Endothelial cell of umbilical vein (primary cell): ENCODE measurements at regions not wholly inside any gene's neighbourhood (a gene's known extent, or its start where the extent isn't known, plus 50 kb on each side); places are given as distances from the start of the nearest gene placed in this dataset.

Experiments used
- BruUV-seq: library from RNA; stranded (reverse); fragments of 400-500 nt; replicated peaks from 2 replicates; lab custom pipeline; 2021; lab: Mats Ljungman, UMichigan
- CTCF ChIA-PET: fragments of 300-600, 350-600 bp; sonication (Branson Sonifier 250); formaldehyde crosslinking; loops from one replicate; lab custom pipeline; 2021; ENCODE audit warnings: antibody characterized with exemption, inconsistent platforms; lab: Charles Lee
- POLR2A ChIA-PET: fragments of 300-600, 350-600 bp; sonication (Branson Sonifier 250); formaldehyde crosslinking; loops from one replicate; lab custom pipeline; 2021; ENCODE audit warnings: antibody characterized with exemption, inconsistent platforms; lab: Charles Lee
- DNase-seq: peaks from one replicate; pipeline ENCODE4 v3.0.0-alpha.2; 2011; ENCODE audit warnings: low read depth, low spot score
- FAIRE-seq: peaks from 2 replicates; lab custom pipeline; 2011; peaks lifted over from hg19 to GRCh38; lab: Jason Lieb, UNC
- H2AFZ ChIP-seq: 2 replicates; pipeline ENCODE4 v1.6.0; 2012; ENCODE audit warnings: low read depth, low read length, control low read depth, inconsistent platforms
- H3K27ac ChIP-seq: 2 replicates; pipeline ENCODE4 v1.5.1; 2011; ENCODE audit warnings: low read depth, mild to moderate bottlenecking, control low read depth, low read length, moderate library complexity; ENCODE audit not compliant: insufficient read depth
- H3K27me3 ChIP-seq, 2 experiments: 2 replicates each; pipeline versions ENCODE4 v1.6.0 to v1.6.1; 2011; ENCODE audit warnings: low read length in 2 of 2, mixed read lengths in 1 of 2; ENCODE audit not compliant: control insufficient read depth in 2 of 2, insufficient read depth in 2 of 2
- H3K36me3 ChIP-seq, 2 experiments: 2 replicates in 1 of 2; 3 replicates in 1 of 2; pipeline ENCODE4 v1.5.1; 2011; ENCODE audit warnings: low read length in 2 of 2, mild to moderate bottlenecking in 1 of 2, moderate library complexity in 1 of 2; ENCODE audit not compliant: control insufficient read depth in 2 of 2, insufficient read depth in 2 of 2; ENCODE audit errors: extremely low read depth in 1 of 2
- H3K4me1 ChIP-seq: 3 replicates; pipeline ENCODE4 v1.5.1; 2011; ENCODE audit warnings: mild to moderate bottlenecking, low read length; ENCODE audit not compliant: control insufficient read depth, insufficient read depth; ENCODE audit errors: extremely low read depth
- H3K4me2 ChIP-seq: 2 replicates; pipeline ENCODE4 v1.6.1; 2011; ENCODE audit warnings: low read length, control low read depth, mixed read lengths; ENCODE audit not compliant: insufficient read depth
- H3K4me3 ChIP-seq, 3 experiments: fragments of 200-600 bp in 1 of 3; sonication (generic), shearing (Covaris generic) in 1 of 3; replicated peaks in 1 of 3; 2 replicates each; pipeline ENCODE4 v1.5.1; 2011 to 2016; ENCODE audit warnings: control low read depth in 3 of 3, low read length in 3 of 3, mild to moderate bottlenecking in 2 of 3, inconsistent platforms in 1 of 3, low read depth in 1 of 3, moderate library complexity in 1 of 3; ENCODE audit not compliant: insufficient read depth in 1 of 3
- H3K79me2 ChIP-seq: 2 replicates; pipeline ENCODE4 v1.6.0; 2012; ENCODE audit warnings: low read length, inconsistent platforms; ENCODE audit not compliant: control insufficient read depth, insufficient read depth
- H3K9ac ChIP-seq: replicated peaks from 2 replicates; pipeline ENCODE3; 2011; ENCODE audit warnings: low read length, control low read depth; ENCODE audit not compliant: insufficient read depth; ENCODE audit errors: extremely low read depth
- H3K9me1 ChIP-seq: replicated peaks from 3 replicates; pipeline ENCODE4 v1.6.0; 2011; ENCODE audit warnings: mild to moderate bottlenecking, low read length; ENCODE audit not compliant: control insufficient read depth, insufficient read depth; ENCODE audit errors: extremely low read depth
- H3K9me3 ChIP-seq: replicated peaks from 2 replicates; pipeline ENCODE4 v1.5.1; 2012; ENCODE audit warnings: low read length, inconsistent platforms; ENCODE audit not compliant: control insufficient read depth, insufficient read depth
- H4K20me1 ChIP-seq: replicated peaks from 2 replicates; pipeline ENCODE3; 2011; ENCODE audit warnings: mild to moderate bottlenecking, low read length; ENCODE audit not compliant: control insufficient read depth, insufficient read depth; ENCODE audit errors: extremely low read depth
- EZH2 ChIP-seq: IDR thresholded peaks from 2 replicates; pipeline ENCODE4 v1.6.1; 2012; ENCODE audit warnings: borderline replicate concordance, low read depth, mild to moderate bottlenecking, moderate library complexity, low read length, inconsistent platforms; ENCODE audit not compliant: severe bottlenecking
- FOS ChIP-seq: IDR thresholded peaks from 2 replicates; pipeline ENCODE4 v1.6.1; 2011; ENCODE audit warnings: mild to moderate bottlenecking, low read length, moderate library complexity, borderline replicate concordance; ENCODE audit not compliant: insufficient read depth
- JUN ChIP-seq: IDR thresholded peaks from 2 replicates; pipeline ENCODE4 v1.6.1; 2011; ENCODE audit warnings: borderline replicate concordance, low read depth; ENCODE audit not compliant: insufficient read length, insufficient read depth
- MAX ChIP-seq: IDR thresholded peaks from 2 replicates; pipeline ENCODE4 v1.6.1; 2011; ENCODE audit not compliant: insufficient read depth, insufficient read length
- MYC ChIP-seq: IDR thresholded peaks from one replicate; pipeline ENCODE4 v1.6.1; 2011; ENCODE audit warnings: mild to moderate bottlenecking, low read depth, low read length
- POLR2A ChIP-seq: IDR thresholded peaks from 2 replicates; pipeline ENCODE4 v1.6.1; 2012; ENCODE audit warnings: low read depth, mild to moderate bottlenecking, control low read depth, low read length
- POLR2AphosphoS5 ChIP-seq: IDR thresholded peaks from 2 replicates; pipeline ENCODE4 v1.6.1; 2012; ENCODE audit warnings: low read depth, mild to moderate bottlenecking, control low read depth, low read length, moderate library complexity; ENCODE audit not compliant: insufficient read depth
- dilution Hi-C: fragments of 300-500 bp; cut with MboI; formaldehyde crosslinking; loops from one replicate; pipeline ENCODE4 v1.15.0; 2019; ENCODE audit warnings: low sequenced_read_pairs; ENCODE audit not compliant: extremely low pct_ligation_motif_present
- intact Hi-C: fragments of 100-400 bp; cut with micrococcal nuclease; formaldehyde crosslinking; loops from one replicate; pipeline ENCODE4 v1.10.0; 2022

DNA sequence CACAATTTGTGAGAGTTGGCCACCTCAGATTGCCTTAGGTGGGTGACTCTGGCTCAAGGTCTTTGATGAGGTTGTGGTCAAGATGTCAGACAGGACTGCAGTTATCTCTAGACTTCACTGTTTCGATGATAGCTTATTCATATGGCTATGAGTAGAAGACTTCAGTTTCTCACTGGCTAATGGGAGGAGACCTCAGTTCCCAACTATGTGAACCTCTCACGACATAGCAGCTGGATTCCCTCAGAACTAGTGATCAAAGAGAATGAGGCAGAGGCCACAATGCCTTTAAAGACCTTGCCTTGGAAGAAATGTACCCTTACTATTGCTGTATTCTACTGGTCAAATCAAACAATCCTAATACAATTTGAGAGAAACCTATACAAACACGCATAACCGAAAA, 607.5 kb upstream of the ROBO2 start:
- no peak overlapping the region for H3K4me3 ChIP-seq
- H3K27me3 ChIP-seq = no peaks in the 10 kb centered on the region
- no peak overlapping the region for H3K4me2 ChIP-seq
- ChIA-PET POLR2A (no interaction called here), CTCF (no interaction called here)
- no peak overlapping the region for H3K9ac ChIP-seq
- dilution Hi-C loops = no loop called here
- DNase-seq (no peak), FAIRE-seq (no peak)
- no peak overlapping the region for H3K27ac ChIP-seq
- no peaks in the 10 kb centered on the region for H3K79me2 ChIP-seq
- TF ChIP-seq JUN (no peak), FOS (no peak), POLR2A (no peak), EZH2 (no peak), MYC (no peak)
- no peaks in the 10 kb centered on the region for H3K36me3 ChIP-seq
- no TSS peak for BruUV-seq
- H3K4me1 ChIP-seq = no peaks in the 10 kb centered on the region
- peaks cover 6% of the 10 kb centered on the region for H3K9me3 ChIP-seq
- H4K20me1 ChIP-seq = no peaks in the 10 kb centered on the region
- H3K9me1 ChIP-seq = no peaks in the 10 kb centered on the region
- H2AFZ ChIP-seq = no peak overlapping the region
- intact Hi-C loops = no loop called here

- dilution Hi-C loops = no loop called here
- POLR2A ChIA-PET = no interaction called here
- Histone ChIP-seq H3K9me1 (no peaks in the 10 kb centered on the region), H3K27me3 (no peaks in the 10 kb centered on the region), H3K79me2 (no peaks in the 10 kb centered on the region), H3K9me3 (peaks cover 7% of the 10 kb centered on the region), H3K4me1 (no peaks in the 10 kb centered on the region), H2AFZ (no peak overlapping the region), H3K27ac (no peak overlapping the region), H4K20me1 (no peaks in the 10 kb centered on the region), H3K4me2 (no peak overlapping the region), H3K36me3 (no peaks in the 10 kb centered on the region), H3K9ac (no peak overlapping the region), H3K4me3 (no peak overlapping the region)
- no peak for TF ChIP-seq JUN
- no peak for TF ChIP-seq POLR2AphosphoS5
- no peak for TF ChIP-seq MAX
- no peak for TF ChIP-seq POLR2A
- TF ChIP-seq MYC = no peak
- TF ChIP-seq FOS = no peak
- TF ChIP-seq EZH2 = no peak
- FAIRE-seq (no peak), DNase-seq (no peak)
- CTCF ChIA-PET = no interaction called here
- no TSS peak for BruUV-seq
- intact Hi-C loops = no loop called here
Measured at GRCh38 chr3:76436894-76437293, 603.0 kb upstream of the ROBO2 start.
